HepG2 (cell line): ENCODE measurements at regions not wholly inside any gene's neighbourhood (a gene's known extent, or its start where the extent isn't known, plus 50 kb on each side); places are given as distances from the start of the nearest gene placed in this dataset.

Source experiments
- CCAR2 ChIP-seq: fragments of 200-400 bp; formaldehyde crosslinking; optimal IDR thresholded peaks from 2 replicates; pipeline ENCODE3; 2018; ENCODE audit warnings: low read depth, mild to moderate bottlenecking, low read length, moderate library complexity
- EZH2 ChIP-seq: conservative IDR thresholded peaks from 2 replicates; pipeline ENCODE4 v1.6.1; 2012; ENCODE audit warnings: mild to moderate bottlenecking, low read depth, low read length, moderate library complexity
- FOSL1 ChIP-seq: sonication (generic); formaldehyde crosslinking; IDR thresholded peaks from 2 replicates; pipeline ENCODE4 v1.9.0; 2021; ENCODE audit warnings: missing genetic modification reagents, borderline replicate concordance
- FOXJ3 ChIP-seq: sonication (generic); formaldehyde crosslinking; IDR thresholded peaks from 2 replicates; pipeline ENCODE4 v1.4.0; 2020; ENCODE audit warnings: missing genetic modification reagents, mild to moderate bottlenecking, borderline replicate concordance
- GTF2F1 ChIP-seq: fragments of 150-350 bp; IDR thresholded peaks from 2 replicates; pipeline ENCODE4 v1.6.1; 2014; ENCODE audit warnings: low read length
- MTA1 ChIP-seq: sonication (generic); formaldehyde crosslinking; IDR thresholded peaks from 2 replicates; pipeline ENCODE4 v1.4.0; 2020; ENCODE audit warnings: missing genetic modification reagents, mild to moderate bottlenecking, borderline replicate concordance
- NFAT5 ChIP-seq: sonication (generic); formaldehyde crosslinking; IDR thresholded peaks from 2 replicates; pipeline ENCODE4 v1.4.0; 2020; ENCODE audit warnings: missing genetic modification reagents
- ONECUT2 ChIP-seq: sonication (generic); formaldehyde crosslinking; IDR thresholded peaks from 2 replicates; pipeline ENCODE4 v1.4.0; 2020; ENCODE audit warnings: missing genetic modification reagents
- POLR2AphosphoS2 ChIP-seq: IDR thresholded peaks from 2 replicates; pipeline ENCODE4 v1.6.1; 2011; ENCODE audit warnings: low read depth, low read length, improper control_type of control experiment
- THAP11 ChIP-seq: IDR thresholded peaks from 2 replicates; pipeline ENCODE4 v1.6.1; 2016; ENCODE audit warnings: missing biosample characterization, missing genetic modification reagents
- TOE1 ChIP-seq: sonication (generic); formaldehyde crosslinking; IDR thresholded peaks from 2 replicates; pipeline ENCODE4 v1.4.0; 2020; ENCODE audit warnings: mild to moderate bottlenecking, missing genetic modification reagents

- TF ChIP-seq ONECUT2 (CRISPR knock-in tag) (no peak), THAP11 (CRISPR knock-in tag) (no peak), GTF2F1 (no peak), CCAR2 (no peak), EZH2 (no peak), TOE1 (CRISPR knock-in tag) (no peak), FOXJ3 (no peak), MTA1 (CRISPR knock-in tag) (no peak), FOSL1 (CRISPR knock-in tag) (no peak), POLR2AphosphoS2 (no peak), NFAT5 (no peak)
Measured at GRCh38 chr3:191721390-191721861, 260.5 kb downstream of the PYDC2 start.
